Esophagus squamous epithelium (tissue), 4 donors: ENCODE measurements at regions not wholly inside any gene's neighbourhood (a gene's known extent, or its start where the extent isn't known, plus 50 kb on each side); places are given as distances from the start of the nearest gene placed in this dataset.

Experiments
- POLR2A ChIP-seq, 4 donors: fragments of 450-650 bp; IDR thresholded peaks; one replicate each; pipeline ENCODE4 v1.6.1; 2017; ENCODE audit warnings: antibody characterized with exemption in 4 of 4, mild to moderate bottlenecking in 4 of 4, moderate library complexity in 3 of 4
- TF ChIP-seq, protein P1 (sequence below), 6 experiments: fragments of 450-650 bp in 4 of 6; fragments of 200-600 bp in 2 of 6; sonication (generic) in 2 of 6; IDR thresholded peaks; one replicate each; pipeline ENCODE4 v1.5.1; 2016 to 2019; ENCODE audit warnings: antibody characterized with exemption in 6 of 6, mild to moderate bottlenecking in 4 of 6, moderate library complexity in 4 of 6

DNA sequence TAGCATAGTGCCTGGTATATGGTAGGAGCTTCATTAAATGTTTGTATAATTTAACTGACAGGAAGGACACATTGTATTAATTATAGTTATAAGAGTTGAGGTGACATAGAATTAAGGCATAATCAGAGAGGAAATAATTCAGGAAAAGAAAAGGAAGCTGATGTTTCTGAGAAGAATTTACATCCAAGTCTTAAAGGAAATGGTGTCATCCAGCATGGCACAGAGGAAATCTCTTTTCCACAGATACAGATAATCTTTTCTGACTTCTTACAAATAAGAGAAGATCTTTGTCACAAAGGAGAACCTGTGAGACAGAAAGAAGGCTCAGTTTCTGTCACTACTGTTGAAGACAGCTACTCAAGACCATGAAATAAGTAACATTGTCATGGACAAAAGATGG lies 222.5 kb downstream of the GJA1 start:
- TF ChIP-seq, protein P1, sequence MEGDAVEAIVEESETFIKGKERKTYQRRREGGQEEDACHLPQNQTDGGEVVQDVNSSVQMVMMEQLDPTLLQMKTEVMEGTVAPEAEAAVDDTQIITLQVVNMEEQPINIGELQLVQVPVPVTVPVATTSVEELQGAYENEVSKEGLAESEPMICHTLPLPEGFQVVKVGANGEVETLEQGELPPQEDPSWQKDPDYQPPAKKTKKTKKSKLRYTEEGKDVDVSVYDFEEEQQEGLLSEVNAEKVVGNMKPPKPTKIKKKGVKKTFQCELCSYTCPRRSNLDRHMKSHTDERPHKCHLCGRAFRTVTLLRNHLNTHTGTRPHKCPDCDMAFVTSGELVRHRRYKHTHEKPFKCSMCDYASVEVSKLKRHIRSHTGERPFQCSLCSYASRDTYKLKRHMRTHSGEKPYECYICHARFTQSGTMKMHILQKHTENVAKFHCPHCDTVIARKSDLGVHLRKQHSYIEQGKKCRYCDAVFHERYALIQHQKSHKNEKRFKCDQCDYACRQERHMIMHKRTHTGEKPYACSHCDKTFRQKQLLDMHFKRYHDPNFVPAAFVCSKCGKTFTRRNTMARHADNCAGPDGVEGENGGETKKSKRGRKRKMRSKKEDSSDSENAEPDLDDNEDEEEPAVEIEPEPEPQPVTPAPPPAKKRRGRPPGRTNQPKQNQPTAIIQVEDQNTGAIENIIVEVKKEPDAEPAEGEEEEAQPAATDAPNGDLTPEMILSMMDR (IDR thresholded peaks at IDR 0.05): no peak
- no peak for TF ChIP-seq POLR2A (IDR thresholded peaks at IDR 0.05)
